Immature natural killer cell (primary cell): ENCODE measurements at regions not wholly inside any gene's neighbourhood (a gene's known extent, or its start where the extent isn't known, plus 50 kb on each side); places are given as distances from the start of the nearest gene placed in this dataset.
"Not testable (repeated sequence)": the region's sequence is repeated elsewhere in the genome, so short reads cannot be mapped to it uniquely, and the experiment has no call there.

Source experiments
- DNase-seq, 3 donors: peaks; one replicate each; pipeline ENCODE4 v3.0.0; 2022; ENCODE audit warnings: mixed read lengths in 1 of 3
- H3K27ac Mint-ChIP-seq, 6 donors: one replicate each; pipeline ENCODE4 v1.8.0; 2020; ENCODE audit warnings: mixed read lengths in 6 of 6, mild to moderate bottlenecking in 5 of 6, inconsistent platforms in 4 of 6, moderate library complexity in 3 of 6
- H3K27me3 Mint-ChIP-seq, 3 donors: one replicate each; pipeline ENCODE4 v1.8.0; 2020 to 2021; ENCODE audit warnings: low read depth in 3 of 3, mild to moderate bottlenecking in 3 of 3, mixed read lengths in 3 of 3, moderate library complexity in 3 of 3, inconsistent platforms in 1 of 3
- H3K36me3 Mint-ChIP-seq, 3 donors: one replicate each; pipeline ENCODE4 v1.8.0; 2020; ENCODE audit warnings: mixed read lengths in 3 of 3, inconsistent platforms in 2 of 3, mild to moderate bottlenecking in 2 of 3
- H3K4me1 Mint-ChIP-seq, 2 donors: one replicate each; pipeline ENCODE4 v1.8.0; 2020; ENCODE audit warnings: inconsistent platforms in 2 of 2, mild to moderate bottlenecking in 2 of 2, mixed read lengths in 2 of 2, moderate library complexity in 1 of 2
- H3K4me3 Mint-ChIP-seq, 5 donors: one replicate each; pipeline ENCODE4 v1.8.0; 2020; ENCODE audit warnings: mild to moderate bottlenecking in 5 of 5, mixed read lengths in 5 of 5, inconsistent platforms in 3 of 5, moderate library complexity in 3 of 5
- H3K9me3 Mint-ChIP-seq, 6 donors: one replicate each; pipeline ENCODE4 v1.8.0; 2020; ENCODE audit warnings: mild to moderate bottlenecking in 6 of 6, mixed read lengths in 6 of 6, inconsistent platforms in 4 of 6, moderate library complexity in 3 of 6

GRCh38 chr9:38254151-38254550 is 138.4 kb upstream of the ALDH1B1 start:
- H3K4me3 Mint-ChIP-seq: no peak overlapping the region
- H3K9me3 Mint-ChIP-seq: no peaks in the 10 kb centered on the region
- H3K27ac Mint-ChIP-seq: no peak overlapping the region
- peaks cover 0 to 3% (median 1%) of the 10 kb centered on the region in 3 donors for H3K27me3 Mint-ChIP-seq
- no peaks in the 10 kb centered on the region for H3K4me1 Mint-ChIP-seq
- no peak for DNase-seq
- H3K36me3 Mint-ChIP-seq: no peaks in the 10 kb centered on the region

GRCh38 chr9:38253200-38253599 is 139.3 kb upstream of the ALDH1B1 start:
- H3K27me3 Mint-ChIP-seq: peaks cover 0 to 3% (median 1%) of the 10 kb centered on the region in 3 donors
- no peak for DNase-seq
- H3K4me1 Mint-ChIP-seq: no peaks in the 10 kb centered on the region
- H3K36me3 Mint-ChIP-seq: no peaks in the 10 kb centered on the region
- H3K27ac Mint-ChIP-seq: no peak overlapping the region
- H3K9me3 Mint-ChIP-seq: no peaks in the 10 kb centered on the region
- no peak overlapping the region for H3K4me3 Mint-ChIP-seq

- Mint-ChIP-seq H3K27ac (no peak overlapping the region), H3K4me3 (no peak overlapping the region), H3K9me3 (no peaks in the 10 kb centered on the region), H3K4me1 (no peaks in the 10 kb centered on the region), H3K27me3 (peaks cover 0 to 3% (median 1%) of the 10 kb centered on the region in 3 donors), H3K36me3 (no peaks in the 10 kb centered on the region)
- no peak for DNase-seq
Measured at GRCh38 chr9:38251036-38251860, 141.3 kb upstream of the ALDH1B1 start.

- Mint-ChIP-seq H3K36me3 (no peaks in the 10 kb centered on the region), H3K9me3 (peaks cover 0 to 2% (median 0%) of the 10 kb centered on the region in 6 donors), H3K27me3 (peaks cover 0 to 3% (median 1%) of the 10 kb centered on the region in 3 donors), H3K4me3 (no peak overlapping the region), H3K27ac (no peak overlapping the region), H3K4me1 (no peaks in the 10 kb centered on the region)
- DNase-seq: no peak
Measured at GRCh38 chr9:38250279-38251035, 142.0 kb upstream of the ALDH1B1 start.

GRCh38 chr9:38249587-38250210 is 142.8 kb upstream of the ALDH1B1 start:
- no peak for DNase-seq
- Mint-ChIP-seq H3K36me3 (no peaks in the 10 kb centered on the region), H3K4me3 (no peak overlapping the region), H3K4me1 (no peaks in the 10 kb centered on the region), H3K27ac (no peak overlapping the region), H3K9me3 (peaks cover 0 to 2% (median 0%) of the 10 kb centered on the region in 6 donors), H3K27me3 (peaks cover 0 to 3% (median 1%) of the 10 kb centered on the region in 3 donors)

- Mint-ChIP-seq H3K4me3 (no peak overlapping the region), H3K36me3 (no peaks in the 10 kb centered on the region), H3K4me1 (no peaks in the 10 kb centered on the region)
Measured at GRCh38 chr9:38249049-38249448, 143.5 kb upstream of the ALDH1B1 start.

GRCh38 chr9:38246833-38247232 is 145.7 kb upstream of the ALDH1B1 start:
- no peaks in the 10 kb centered on the region for H3K36me3 Mint-ChIP-seq
- H3K27ac Mint-ChIP-seq: no peak overlapping the region
- no peaks in the 10 kb centered on the region for H3K4me1 Mint-ChIP-seq

More at GRCh38 chr9:38249049-38249448, 143.5 kb upstream of the ALDH1B1 start:
- Mint-ChIP-seq H3K27me3 (peaks cover 0 to 3% (median 1%) of the 10 kb centered on the region in 3 donors), H3K9me3 (peaks cover 0 to 2% (median 0%) of the 10 kb centered on the region in 6 donors), H3K27ac (peak overlapping the region in 1 of 6 donors; percentile 17)
- no peak for DNase-seq

GRCh38 chr9:38244971-38245370 is 147.5 kb upstream of the ALDH1B1 start:
- Mint-ChIP-seq H3K9me3 (peaks cover 0 to 2% (median 0%) of the 10 kb centered on the region in 6 donors), H3K27ac (no peak overlapping the region), H3K4me1 (no peaks in the 10 kb centered on the region), H3K36me3 (no peaks in the 10 kb centered on the region), H3K4me3 (no peak overlapping the region), H3K27me3 (no peaks in the 10 kb centered on the region)
- DNase-seq: no peak

More at GRCh38 chr9:38246833-38247232, 145.7 kb upstream of the ALDH1B1 start:
- Mint-ChIP-seq H3K4me3 (no peak overlapping the region), H3K9me3 (peaks cover 0 to 2% (median 0%) of the 10 kb centered on the region in 6 donors), H3K27me3 (no peaks in the 10 kb centered on the region)
- DNase-seq: no peak

GRCh38 chr9:38243993-38244392 is 148.5 kb upstream of the ALDH1B1 start:
- Mint-ChIP-seq H3K27ac (no peak overlapping the region), H3K27me3 (no peaks in the 10 kb centered on the region), H3K4me3 (no peak overlapping the region), H3K9me3 (peaks cover 0 to 2% (median 0%) of the 10 kb centered on the region in 6 donors), H3K4me1 (no peaks in the 10 kb centered on the region), H3K36me3 (no peaks in the 10 kb centered on the region)
- DNase-seq: no peak

GRCh38 chr9:38242151-38242550 is 150.4 kb upstream of the ALDH1B1 start:
- not testable (repeated sequence) for H3K27ac Mint-ChIP-seq, DNase-seq

GRCh38 chr9:38240051-38240450 is 152.5 kb upstream of the ALDH1B1 start:
- no peak overlapping the region for H3K4me3 Mint-ChIP-seq
- H3K27ac Mint-ChIP-seq: no peak overlapping the region
- peaks cover 0 to 2% (median 2%) of the 10 kb centered on the region in 3 donors for H3K27me3 Mint-ChIP-seq
- H3K4me1 Mint-ChIP-seq: no peaks in the 10 kb centered on the region
- DNase-seq: no peak
- no peaks in the 10 kb centered on the region for H3K9me3 Mint-ChIP-seq
- H3K36me3 Mint-ChIP-seq: no peaks in the 10 kb centered on the region

More at GRCh38 chr9:38242151-38242550, 150.4 kb upstream of the ALDH1B1 start:
- not testable (repeated sequence) for H3K4me3 Mint-ChIP-seq, H3K27me3 Mint-ChIP-seq, H3K4me1 Mint-ChIP-seq, H3K36me3 Mint-ChIP-seq, H3K9me3 Mint-ChIP-seq

- DNase-seq: no peak
- H3K9me3 Mint-ChIP-seq: no peaks in the 10 kb centered on the region
- H3K36me3 Mint-ChIP-seq: no peaks in the 10 kb centered on the region
- peaks cover 6 to 7% of the 10 kb centered on the region in 2 donors for H3K4me1 Mint-ChIP-seq
- H3K4me3 Mint-ChIP-seq: no peak overlapping the region
- peaks cover 0 to 6% (median 2%) of the 10 kb centered on the region in 3 donors for H3K27me3 Mint-ChIP-seq
- no peak overlapping the region for H3K27ac Mint-ChIP-seq
Measured at GRCh38 chr9:38235244-38235643, 157.3 kb upstream of the ALDH1B1 start.

- Mint-ChIP-seq H3K36me3 (no peaks in the 10 kb centered on the region), H3K27ac (no peak overlapping the region), H3K4me3 (no peak overlapping the region), H3K27me3 (peaks cover 0 to 6% (median 2%) of the 10 kb centered on the region in 3 donors), H3K9me3 (no peaks in the 10 kb centered on the region), H3K4me1 (peaks cover 6 to 7% of the 10 kb centered on the region in 2 donors)
- DNase-seq: no peak
Measured at GRCh38 chr9:38234479-38235170, 157.9 kb upstream of the ALDH1B1 start.
